Left colon (tissue), 2 donors: ENCODE measurements at regions not wholly inside any gene's neighbourhood (a gene's known extent, or its start where the extent isn't known, plus 50 kb on each side); places are given as distances from the start of the nearest gene placed in this dataset.
"Not testable (repeated sequence)": the region's sequence is repeated elsewhere in the genome, so short reads cannot be mapped to it uniquely, and the experiment has no call there.

Experiments used
- ATAC-seq: fragments of 200-7000 bp; cut with Tn5 transposase; one replicate; pipeline ENCODE4 v1.9.1; 2020; ENCODE audit warnings: mild to moderate bottlenecking, moderate library complexity
- DNase-seq, 2 donors: peaks; one replicate each; pipeline ENCODE4 v3.0.0-alpha.2; 2020
- intact Hi-C, 2 donors: fragments of 100-400 bp; cut with DNase I in 1 of 2; cut with micrococcal nuclease in 1 of 2; formaldehyde crosslinking; loops; one replicate each; pipeline versions ENCODE4 v1.11.2 to v1.14.0; 2022; cut with DNase I, micrococcal nuclease
- donor health status: DM: no; HTN: no; CAD: no.
- donor health status: DM: yes; HTN: yes; CAD: no.

- no peak for ATAC-seq
- intact Hi-C loops, result no loop called here
- no peak for DNase-seq
Observed at GRCh38 chr7:97357459-97357858, 240.0 kb downstream of the SDHAF3 start.

- intact Hi-C loops, result no loop called here
- ATAC-seq, result no peak
- DNase-seq, result no peak
Observed at GRCh38 chr7:97372882-97373281, 255.4 kb downstream of the SDHAF3 start.

GRCh38 chr7:97373736-97374135 lies 256.2 kb downstream of the SDHAF3 start:
- no peak for ATAC-seq
- intact Hi-C loops, result no loop called here
- DNase-seq, result no peak

- no peak for DNase-seq
Observed at GRCh38 chr7:97377713-97378112, 260.2 kb downstream of the SDHAF3 start.

GRCh38 chr7:97381815-97382554 lies 264.5 kb downstream of the SDHAF3 start:
- ATAC-seq (no peak), DNase-seq (no peak)
- intact Hi-C loops, result no loop called here

More at GRCh38 chr7:97377713-97378112, 260.2 kb downstream of the SDHAF3 start:
- no peak for ATAC-seq
- intact Hi-C loops, result no loop called here

GRCh38 chr7:97390052-97390451 lies 272.6 kb downstream of the SDHAF3 start:
- DNase-seq (no peak), ATAC-seq (no peak)
- intact Hi-C loops, result no loop called here

- ATAC-seq, result no peak
- intact Hi-C loops, result no loop called here
- DNase-seq, result no peak
Observed at GRCh38 chr7:97390915-97391593, 273.6 kb downstream of the SDHAF3 start.

GRCh38 chr7:97401398-97401797 lies 283.9 kb downstream of the SDHAF3 start:
- DNase-seq, result no peak
- no peak for ATAC-seq
- intact Hi-C loops, result no loop called here

- no peak for ATAC-seq
- intact Hi-C loops, result no loop called here
Observed at GRCh38 chr7:97405835-97406234, 288.3 kb downstream of the SDHAF3 start.

GRCh38 chr7:97407106-97407505 lies 289.6 kb downstream of the SDHAF3 start:
- DNase-seq, result no peak
- no peak for ATAC-seq
- intact Hi-C loops, result no loop called here

More at GRCh38 chr7:97405835-97406234, 288.3 kb downstream of the SDHAF3 start:
- DNase-seq, result no peak

GRCh38 chr7:97409346-97409745 lies 291.8 kb downstream of the SDHAF3 start:
- DNase-seq (no peak), ATAC-seq (no peak)
- intact Hi-C loops, result no loop called here

GRCh38 chr7:97418312-97418711 lies 300.8 kb downstream of the SDHAF3 start:
- ATAC-seq, result no peak
- peak in 1 of 2 donors; percentile 5 for DNase-seq
- intact Hi-C loops, result no loop called here

GRCh38 chr7:97419898-97420297 lies 302.4 kb downstream of the SDHAF3 start:
- no peak for ATAC-seq
- DNase-seq, result no peak
- intact Hi-C loops, result no loop called here

- ATAC-seq, result no peak
- no peak for DNase-seq
- intact Hi-C loops, result no loop called here
Observed at GRCh38 chr7:97421307-97421930, 303.9 kb downstream of the SDHAF3 start.

GRCh38 chr7:97422046-97422445 lies 304.5 kb downstream of the SDHAF3 start:
- no peak for DNase-seq
- intact Hi-C loops, result no loop called here
- ATAC-seq, result no peak

GRCh38 chr7:97430006-97430405 lies 301.9 kb upstream of the TAC1 start:
- DNase-seq (no peak), ATAC-seq (no peak)
- intact Hi-C loops, result no loop called here

GRCh38 chr7:97439637-97440214 lies 292.2 kb upstream of the TAC1 start:
- DNase-seq (no peak), ATAC-seq (no peak)
- intact Hi-C loops, result no loop called here

- ATAC-seq, result no peak
- intact Hi-C loops, result no loop called here
Observed at GRCh38 chr7:97446361-97446760, 285.5 kb upstream of the TAC1 start.

GRCh38 chr7:97449448-97449847 lies 282.4 kb upstream of the TAC1 start:
- intact Hi-C loops, DNase-seq, ATAC-seq: not testable (repeated sequence)

More at GRCh38 chr7:97446361-97446760, 285.5 kb upstream of the TAC1 start:
- DNase-seq, result no peak

GRCh38 chr7:97450516-97450915 lies 281.4 kb upstream of the TAC1 start:
- intact Hi-C loops, result no loop called here
- ATAC-seq (no peak), DNase-seq (no peak)
